GM12875 (cell line): ENCODE measurements at regions not wholly inside any gene's neighbourhood (a gene's known extent, or its start where the extent isn't known, plus 50 kb on each side); places are given as distances from the start of the nearest gene placed in this dataset.

ENCODE experiments used
- H3K4me3 ChIP-seq: one replicate; pipeline ENCODE4 v1.5.1; 2011; ENCODE audit warnings: low read depth, low read length, control low read depth
- CTCF ChIP-seq: IDR thresholded peaks from 2 replicates; pipeline ENCODE4 v1.5.1; 2011; ENCODE audit warnings: low read depth, mild to moderate bottlenecking, control low read depth, inconsistent platforms, low read length, moderate library complexity, borderline replicate concordance; ENCODE audit not compliant: insufficient read depth

- TF ChIP-seq CTCF, result no peak
- no peak overlapping the region for H3K4me3 ChIP-seq
Observed at GRCh38 chr1:22315315-22316078, 136.2 kb upstream of the ZBTB40 start.

GRCh38 chr1:22317231-22317919, 134.3 kb upstream of the ZBTB40 start:
- peak; percentile 78 for TF ChIP-seq CTCF
- H3K4me3 ChIP-seq, result no peak overlapping the region

- H3K4me3 ChIP-seq, result no peak overlapping the region
- no peak for TF ChIP-seq CTCF
Observed at GRCh38 chr1:22317920-22318243, 133.8 kb upstream of the ZBTB40 start.

GRCh38 chr1:22318279-22318981, 133.2 kb upstream of the ZBTB40 start:
- no peak for TF ChIP-seq CTCF
- H3K4me3 ChIP-seq, result no peak overlapping the region

- no peak overlapping the region for H3K4me3 ChIP-seq
- no peak for TF ChIP-seq CTCF
Observed at GRCh38 chr1:22319608-22320007, 132.0 kb upstream of the ZBTB40 start.

- no peak for TF ChIP-seq CTCF
Observed at GRCh38 chr1:22320587-22321344, 130.9 kb upstream of the ZBTB40 start.

More at GRCh38 chr1:22320587-22321344, 130.9 kb upstream of the ZBTB40 start:
- no peak overlapping the region for H3K4me3 ChIP-seq
